B cell (primary cell): ENCODE measurements at regions not wholly inside any gene's neighbourhood (a gene's known extent, or its start where the extent isn't known, plus 50 kb on each side); places are given as distances from the start of the nearest gene placed in this dataset.

Source experiments
- ATAC-seq: fragments of 200-7000 bp; cut with Tn5 transposase; one replicate; pipeline ENCODE4 v1.10.0; 2021; ENCODE audit warnings: low read depth, mild to moderate bottlenecking, moderate number of reproducible peaks, moderate library complexity
- CTCF ChIA-PET: fragments of 350-600 bp; sonication (Branson Sonifier 250); formaldehyde crosslinking; loops from one replicate; lab custom pipeline; 2021; ENCODE audit warnings: antibody characterized with exemption, inconsistent platforms; lab: Charles Lee
- POLR2A ChIA-PET: fragments of 350-600 bp; sonication (Branson Sonifier 250); formaldehyde crosslinking; loops from one replicate; lab custom pipeline; 2021; ENCODE audit warnings: antibody characterized with exemption; lab: Charles Lee
- DNase-seq: peaks from one replicate; pipeline ENCODE4 v3.0.0; 2013
- H2AFZ ChIP-seq: 2 replicates; pipeline ENCODE4 v1.6.1; 2012; ENCODE audit warnings: mild to moderate bottlenecking, low read depth, low read length; ENCODE audit not compliant: insufficient read depth, poor library complexity, severe bottlenecking
- H3K27ac ChIP-seq, 2 donors: 1 replicate in 1 of 2; 2 replicates in 1 of 2; pipeline ENCODE4 v1.5.1; 2012 to 2013; ENCODE audit warnings: low read length in 2 of 2, mild to moderate bottlenecking in 2 of 2, moderate library complexity in 1 of 2
- H3K27me3 ChIP-seq, 4 experiments: fragments of 200-600 bp in 1 of 4; sonication (generic) in 1 of 4; replicated peaks in 1 of 4; 1 replicate in 2 of 4; 2 replicates in 2 of 4; pipeline versions ENCODE4 v1.6.1 to v1.7.0; 2013 to 2016; ENCODE audit warnings: low read length in 3 of 4, mild to moderate bottlenecking in 2 of 4, mixed read lengths in 1 of 4, moderate library complexity in 1 of 4; ENCODE audit not compliant: insufficient read depth in 4 of 4, control insufficient read depth in 3 of 4; ENCODE audit errors: control extremely low read depth in 1 of 4
- H3K36me3 ChIP-seq, 2 experiments: replicated peaks in 1 of 2; 1 replicate in 1 of 2; 2 replicates in 1 of 2; pipeline versions ENCODE4 v1.6.1 to v1.7.1; 2013; ENCODE audit warnings: low read length in 1 of 2; ENCODE audit not compliant: insufficient read depth in 2 of 2, control insufficient read depth in 1 of 2; ENCODE audit errors: control extremely low read depth in 1 of 2, extremely low read depth in 1 of 2
- H3K4me1 ChIP-seq, 2 donors: fragments of 200-600 bp in 1 of 2; sonication (generic) in 1 of 2; 1 replicate in 1 of 2; 2 replicates in 1 of 2; pipeline versions ENCODE4 v1.5.1 to v1.6.1; 2013 to 2017; ENCODE audit warnings: low read length in 2 of 2; ENCODE audit not compliant: control insufficient read depth in 2 of 2, insufficient read depth in 2 of 2
- H3K4me2 ChIP-seq: replicated peaks from 2 replicates; pipeline ENCODE3; 2012; ENCODE audit warnings: mild to moderate bottlenecking, low read depth, low read length; ENCODE audit not compliant: poor library complexity, severe bottlenecking
- H3K4me3 ChIP-seq, 5 experiments: fragments of 200-600 bp in 1 of 5; sonication (generic) in 1 of 5; 1 replicate in 3 of 5; 2 replicates in 2 of 5; pipeline versions ENCODE4 v1.5.1 to v1.7.0; 2011 to 2016; ENCODE audit warnings: low read length in 4 of 5, mild to moderate bottlenecking in 4 of 5, low read depth in 2 of 5, control low read depth in 1 of 5, moderate library complexity in 1 of 5; ENCODE audit not compliant: insufficient read depth in 1 of 5; ENCODE audit errors: control extremely low read depth in 1 of 5, extremely low read depth in 1 of 5
- H3K79me2 ChIP-seq: fragments of 200-600 bp; sonication (generic); one replicate; pipeline ENCODE4 v1.6.0; 2016; ENCODE audit warnings: low read length; ENCODE audit not compliant: control insufficient read depth, insufficient read depth
- H3K9ac ChIP-seq: fragments of 200-600 bp; sonication (generic); 2 replicates; pipeline ENCODE4 v1.6.1; 2017; ENCODE audit warnings: mild to moderate bottlenecking, low read length, moderate library complexity
- H3K9me3 ChIP-seq, 3 donors: one replicate each; pipeline versions ENCODE4 v1.6.1 to v1.7.1; 2013; ENCODE audit warnings: low read length in 2 of 3; ENCODE audit not compliant: control insufficient read depth in 2 of 3, insufficient read depth in 1 of 3; ENCODE audit errors: control extremely low read depth in 1 of 3
- H4K20me1 ChIP-seq: 2 replicates; pipeline ENCODE4 v1.6.0; 2012; ENCODE audit warnings: mild to moderate bottlenecking, low read length; ENCODE audit not compliant: insufficient read depth, control insufficient read depth, poor library complexity, severe bottlenecking
- H3K27ac Mint-ChIP-seq: one replicate; pipeline ENCODE4 v1.8.0; 2021; ENCODE audit warnings: mixed read lengths
- H3K27me3 Mint-ChIP-seq: one replicate; pipeline ENCODE4 v1.8.0; 2021; ENCODE audit warnings: mixed read lengths
- H3K4me1 Mint-ChIP-seq: one replicate; pipeline ENCODE4 v1.8.0; 2021; ENCODE audit warnings: mixed read lengths
- H3K4me3 Mint-ChIP-seq: one replicate; pipeline ENCODE4 v1.8.0; 2021; ENCODE audit warnings: mixed read lengths
- H3K9me3 Mint-ChIP-seq: one replicate; pipeline ENCODE4 v1.8.0; 2022; ENCODE audit warnings: mixed read lengths; ENCODE audit not compliant: insufficient read depth
- CTCF ChIP-seq: fragments of 200-600 bp; IDR thresholded peaks from one replicate; pipeline ENCODE4 v1.8.0; 2022; ENCODE audit warnings: antibody characterized with exemption, mild to moderate bottlenecking
- EZH2 ChIP-seq: IDR thresholded peaks from 2 replicates; pipeline ENCODE4 v1.6.1; 2012; ENCODE audit warnings: borderline replicate concordance, low read depth, mild to moderate bottlenecking, moderate library complexity, low read length; ENCODE audit not compliant: insufficient read depth, poor library complexity, severe bottlenecking
- WGBS: methylation state at CpG from one replicate; pipeline ENCODE4 v1.1.5; 2013; ENCODE audit warnings: missing lambda C conversion rate; ENCODE audit not compliant: insufficient coverage; 5-methylcytosine and 5-hydroxymethylcytosine counted together
- intact Hi-C: fragments of 100-400 bp; cut with micrococcal nuclease; formaldehyde crosslinking; loops from one replicate; pipeline ENCODE4 v1.10.0; 2022

- no peak for DNase-seq
- Mint-ChIP-seq H3K27ac (no peak overlapping the region), H3K9me3 (no peaks in the 10 kb centered on the region), H3K4me1 (no peaks in the 10 kb centered on the region), H3K4me3 (no peak overlapping the region), H3K27me3 (no peaks in the 10 kb centered on the region)
- ATAC-seq = no peak
- Histone ChIP-seq H3K79me2 (no peaks in the 10 kb centered on the region), H2AFZ (no peak overlapping the region), H3K4me3 (no peak overlapping the region), H3K9ac (no peak overlapping the region), H3K4me1 (no peaks in the 10 kb centered on the region), H3K27me3 (no peaks in the 10 kb centered on the region), H3K9me3 (no peaks in the 10 kb centered on the region), H3K4me2 (no peak overlapping the region), H4K20me1 (no peaks in the 10 kb centered on the region), H3K27ac (no peak overlapping the region), H3K36me3 (no peaks in the 10 kb centered on the region)
- TF ChIP-seq EZH2 (no peak), CTCF (no peak)
- intact Hi-C loops = no loop called here
- POLR2A ChIA-PET = no interaction called here
- CTCF ChIA-PET = no interaction called here
Observed at GRCh38 chr4:135283934-135284333, 1082.3 kb upstream of the PABPC4L start.

- H3K79me2 ChIP-seq = no peaks in the 10 kb centered on the region
- no peak overlapping the region for H3K27ac ChIP-seq
- no peaks in the 10 kb centered on the region for H3K36me3 ChIP-seq
- TF ChIP-seq EZH2 (no peak), CTCF (no peak)
- no peaks in the 10 kb centered on the region for H4K20me1 ChIP-seq
- intact Hi-C loops = no loop called here
- ATAC-seq (no peak), DNase-seq (no peak)
- no peaks in the 10 kb centered on the region for H3K9me3 ChIP-seq
- H3K4me2 ChIP-seq = no peak overlapping the region
- no peaks in the 10 kb centered on the region for H3K4me1 ChIP-seq
- H2AFZ ChIP-seq = no peak overlapping the region
- no peak overlapping the region for H3K4me3 ChIP-seq
- POLR2A ChIA-PET = no interaction called here
- peaks cover 2% of the 10 kb centered on the region for H3K9me3 Mint-ChIP-seq
- CTCF ChIA-PET = no interaction called here
- no peaks in the 10 kb centered on the region for H3K27me3 ChIP-seq
- H3K4me1 Mint-ChIP-seq = no peaks in the 10 kb centered on the region
- no peak overlapping the region for H3K27ac Mint-ChIP-seq
- WGBS = 100% methylated on average over 1 of the region's 1 CpG
- H3K9ac ChIP-seq = no peak overlapping the region
- no peaks in the 10 kb centered on the region for H3K27me3 Mint-ChIP-seq
- no peak overlapping the region for H3K4me3 Mint-ChIP-seq
Observed at GRCh38 chr4:135282676-135283075, 1081.1 kb upstream of the PABPC4L start.
